ENCODE measurements at regions not wholly inside any gene's neighbourhood (a gene's known extent, or its start where the extent isn't known, plus 50 kb on each side); places are given as distances from the start of the nearest gene placed in this dataset.
A peak's percentile ranks its signal among the peaks of the same experiment; 100 is the strongest.

DNA sequence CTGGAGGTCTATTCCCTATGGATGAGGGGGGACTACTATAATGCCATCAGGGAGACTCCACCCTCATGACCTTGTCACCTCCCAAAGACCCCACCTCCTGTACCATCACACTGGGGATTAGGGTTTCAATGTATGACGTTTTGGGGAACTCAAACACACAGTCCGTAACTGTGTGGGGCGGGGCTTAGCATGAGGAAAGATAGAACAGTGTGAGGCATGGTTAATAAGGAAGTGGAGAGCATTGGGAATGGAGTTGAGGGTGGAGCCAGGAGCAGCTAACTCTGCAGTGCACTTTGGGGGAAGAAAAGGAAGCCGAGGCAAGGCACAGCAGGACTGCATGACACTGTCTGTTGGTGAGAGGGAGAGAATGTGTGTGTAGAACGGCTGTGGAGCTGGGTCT is 90.9 kb upstream of the AGBL1 start:
- Histone ChIP-seq H3K9me3 (no peaks in the 10 kb centered on the region), H3K4me3 (no peak overlapping the region), H3K27ac (no peak overlapping the region), H3K36me3 (no peaks in the 10 kb centered on the region), H3K27me3 (no peaks in the 10 kb centered on the region), H3K4me1 (no peaks in the 10 kb centered on the region)
- peak in 1 of 2 donors; percentile 24 for DNase-seq
- intact Hi-C loops (cut with DNase I; ENCODE audit: low total_unique reads), result no loop called here
- no peak for TF ChIP-seq CTCF (IDR thresholded peaks at IDR 0.05)

DNA sequence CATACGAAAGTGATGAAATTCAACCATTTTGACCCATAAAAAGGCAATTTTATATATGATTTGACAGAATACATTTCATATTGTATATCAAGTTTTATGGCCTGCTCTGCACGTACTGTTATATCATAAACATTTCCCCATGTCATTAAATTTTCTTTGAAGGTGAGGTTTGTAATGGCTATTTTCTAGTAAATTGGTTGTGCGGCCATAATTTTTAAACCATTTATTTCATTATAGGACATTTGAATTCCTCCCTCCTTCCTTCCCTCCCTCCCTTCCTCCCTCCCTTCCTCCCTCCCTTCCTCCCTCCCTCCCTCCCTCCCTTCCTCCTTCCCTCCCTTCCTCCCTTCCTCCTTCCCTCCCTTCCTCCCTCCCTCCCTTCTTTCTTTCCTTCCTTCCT is 87.4 kb upstream of the AGBL1 start:
- no peak overlapping the region for H3K27ac ChIP-seq

GRCh38 chr15:85993116-85993515 is 86.6 kb upstream of the AGBL1 start:
- no peak for DNase-seq
- no peak for TF ChIP-seq CTCF (IDR thresholded peaks at IDR 0.05)
- Histone ChIP-seq H3K9me3 (no peaks in the 10 kb centered on the region), H3K4me3 (no peak overlapping the region), H3K4me1 (no peaks in the 10 kb centered on the region), H3K27ac (no peak overlapping the region), H3K27me3 (no peaks in the 10 kb centered on the region), H3K36me3 (no peaks in the 10 kb centered on the region)
- intact Hi-C loops (cut with DNase I; ENCODE audit: low total_unique reads), result no loop called here

More for the DNA sequence above, 87.4 kb upstream of the AGBL1 start:
- no peak for DNase-seq
- intact Hi-C loops (cut with DNase I; ENCODE audit: low total_unique reads), result no loop called here
- Histone ChIP-seq H3K36me3 (no peaks in the 10 kb centered on the region), H3K4me3 (no peak overlapping the region), H3K27me3 (no peaks in the 10 kb centered on the region), H3K9me3 (no peaks in the 10 kb centered on the region), H3K4me1 (no peaks in the 10 kb centered on the region)
- TF ChIP-seq CTCF (IDR thresholded peaks at IDR 0.05), result no peak

DNA sequence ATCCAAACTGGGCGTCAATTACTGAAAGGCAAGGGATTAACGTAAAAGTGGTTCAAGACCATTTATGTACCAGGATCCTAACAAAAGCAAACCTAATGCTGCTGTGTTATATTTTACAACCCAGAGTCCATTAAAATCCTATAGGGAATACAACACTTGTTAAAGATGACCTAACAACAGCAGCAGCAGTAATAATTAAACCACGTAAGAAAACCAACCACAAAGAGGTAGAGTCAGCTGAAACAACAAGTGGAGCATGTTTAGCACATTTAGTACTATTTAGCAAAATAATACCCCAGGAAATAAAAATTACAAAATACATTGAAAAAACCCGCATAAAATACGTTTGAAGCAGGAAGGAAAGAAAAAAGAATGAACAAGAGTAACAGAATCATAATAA is 82.1 kb upstream of the AGBL1 start:
- intact Hi-C loops (cut with DNase I; ENCODE audit: low total_unique reads), result no loop called here
- Histone ChIP-seq H3K36me3 (no peaks in the 10 kb centered on the region), H3K27me3 (no peaks in the 10 kb centered on the region), H3K4me3 (no peak overlapping the region), H3K9me3 (no peaks in the 10 kb centered on the region), H3K27ac (no peak overlapping the region), H3K4me1 (no peaks in the 10 kb centered on the region)
- no peak for DNase-seq
- TF ChIP-seq CTCF (IDR thresholded peaks at IDR 0.05), result no peak

GRCh38 chr15:85999658-86000057 is 80.0 kb upstream of the AGBL1 start:
- Histone ChIP-seq H3K9me3 (no peaks in the 10 kb centered on the region), H3K4me1 (no peaks in the 10 kb centered on the region), H3K36me3 (no peaks in the 10 kb centered on the region), H3K27ac (no peak overlapping the region), H3K4me3 (no peak overlapping the region), H3K27me3 (no peaks in the 10 kb centered on the region)
- DNase-seq, result no peak
- no peak for TF ChIP-seq CTCF (IDR thresholded peaks at IDR 0.05)
- intact Hi-C loops (cut with DNase I; ENCODE audit: low total_unique reads), result no loop called here

DNA sequence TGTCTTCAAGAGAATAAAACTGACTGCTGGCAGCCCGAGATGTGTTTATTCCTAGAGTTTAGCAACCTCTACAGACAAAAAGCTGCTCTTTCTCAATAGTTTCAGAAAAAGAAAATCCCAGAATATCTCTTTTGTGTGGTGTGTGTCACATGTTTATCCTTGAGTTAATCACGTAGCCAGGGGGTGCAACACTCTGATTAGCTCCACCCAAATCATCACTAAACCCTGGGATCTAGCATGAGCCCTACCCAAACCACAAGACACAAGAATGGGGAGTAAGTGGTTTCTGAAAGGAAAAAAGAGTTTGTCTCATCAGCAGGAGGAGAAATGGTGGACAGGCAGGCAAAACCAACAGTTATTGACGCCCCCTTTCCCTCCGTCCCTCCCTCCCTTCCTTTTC is 78.5 kb upstream of the AGBL1 start:
- Histone ChIP-seq H3K27ac (no peak overlapping the region), H3K9me3 (no peaks in the 10 kb centered on the region), H3K36me3 (no peaks in the 10 kb centered on the region), H3K4me1 (no peaks in the 10 kb centered on the region), H3K27me3 (no peaks in the 10 kb centered on the region), H3K4me3 (no peak overlapping the region)
- intact Hi-C loops (cut with DNase I; ENCODE audit: low total_unique reads), result no loop called here
- TF ChIP-seq CTCF (IDR thresholded peaks at IDR 0.05), result no peak
- DNase-seq, result no peak
